ENCODE measurements at regions not wholly inside any gene's neighbourhood (a gene's known extent, or its start where the extent isn't known, plus 50 kb on each side); places are given as distances from the start of the nearest gene placed in this dataset.

DNA sequence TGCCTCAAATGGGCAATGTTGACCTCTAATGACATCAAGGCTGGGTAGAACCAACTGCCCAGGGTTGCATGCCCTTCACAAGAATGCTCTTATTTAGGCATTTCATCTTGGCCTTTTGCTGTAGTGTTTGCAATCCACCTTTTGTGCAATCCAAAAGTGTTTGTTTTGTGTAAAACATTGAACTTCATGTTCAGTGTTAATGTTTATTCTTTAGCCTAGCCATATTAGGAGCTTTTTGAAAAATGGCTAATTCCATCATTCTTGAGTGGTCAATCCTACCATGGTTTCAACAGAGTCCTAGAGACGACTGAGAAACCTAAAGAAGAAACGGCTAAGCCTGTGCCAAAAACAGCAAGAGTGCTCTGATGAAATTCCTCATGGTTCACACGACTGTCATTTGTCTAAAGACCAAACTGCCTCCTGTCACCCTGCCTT lies 279.6 kb upstream of the PRDM1 start:
- peaks cover 31% of the 10 kb centered on the region for H3K4me1 ChIP-seq (ENCODE audit: insufficient read depth, low read length)
- no peaks in the 10 kb centered on the region for H3K9me3 ChIP-seq (ENCODE audit: low read depth, low read length)
- no peaks in the 10 kb centered on the region for H3K27me3 ChIP-seq (ENCODE audit: insufficient read depth, low read length)
- H3K4me3 ChIP-seq (ENCODE audit: low read length) = no peak overlapping the region

DNA sequence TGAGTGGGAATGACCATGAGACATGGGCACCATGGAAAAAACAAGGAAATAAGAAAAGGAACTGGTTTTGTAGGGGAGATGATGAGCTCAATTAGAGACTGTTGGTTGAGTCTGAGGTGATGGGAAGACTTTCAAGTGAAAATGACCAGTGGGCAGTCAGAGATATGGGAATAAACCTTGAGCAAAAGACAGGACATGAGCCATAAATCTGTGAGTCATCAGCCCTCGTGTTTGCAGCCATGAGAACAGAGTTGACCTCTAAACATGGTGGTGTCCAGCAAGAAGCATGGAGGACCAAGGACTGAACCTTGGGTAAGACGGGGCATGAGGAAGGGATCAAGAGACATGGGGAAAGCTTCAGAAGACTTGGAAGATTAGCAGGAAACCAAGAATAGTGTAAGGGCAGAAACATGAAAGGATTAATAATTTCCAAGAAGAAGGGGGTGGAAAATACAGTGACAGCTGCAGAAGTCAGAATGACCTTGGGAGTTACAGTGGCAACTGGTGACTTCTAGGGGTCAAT lies 280.6 kb upstream of the PRDM1 start:
- no peaks in the 10 kb centered on the region for H3K9me3 ChIP-seq (ENCODE audit: low read depth, low read length)
- no peak overlapping the region for H3K4me3 ChIP-seq (ENCODE audit: low read length)
- H3K27me3 ChIP-seq (ENCODE audit: insufficient read depth, low read length) = no peaks in the 10 kb centered on the region
- peaks cover 22% of the 10 kb centered on the region for H3K4me1 ChIP-seq (ENCODE audit: insufficient read depth, low read length)

DNA sequence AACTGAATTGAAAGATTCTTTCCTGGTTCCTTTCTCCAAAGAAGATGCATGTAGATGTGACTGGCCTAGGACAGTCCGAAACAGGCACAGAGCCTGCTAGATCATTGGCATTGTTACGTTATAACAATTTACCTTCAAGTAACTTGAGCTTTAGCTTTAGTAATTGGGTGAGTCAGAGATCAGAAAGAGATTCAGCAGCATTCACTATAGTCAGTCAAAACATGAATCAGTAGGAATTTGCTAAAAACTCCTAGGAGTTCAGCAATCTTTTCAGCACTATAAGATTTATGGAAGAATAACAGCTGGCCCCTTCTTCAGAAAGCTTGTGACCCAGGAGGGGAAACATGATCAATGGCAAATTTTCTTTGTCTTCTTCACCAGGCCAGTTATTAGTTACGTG lies 281.7 kb upstream of the PRDM1 start:
- H3K4me1 ChIP-seq (ENCODE audit: insufficient read depth, low read length) = peaks cover 11% of the 10 kb centered on the region
- H3K4me3 ChIP-seq (ENCODE audit: low read length) = no peak overlapping the region
- no peaks in the 10 kb centered on the region for H3K9me3 ChIP-seq (ENCODE audit: low read depth, low read length)
- no peaks in the 10 kb centered on the region for H3K27me3 ChIP-seq (ENCODE audit: insufficient read depth, low read length)

DNA sequence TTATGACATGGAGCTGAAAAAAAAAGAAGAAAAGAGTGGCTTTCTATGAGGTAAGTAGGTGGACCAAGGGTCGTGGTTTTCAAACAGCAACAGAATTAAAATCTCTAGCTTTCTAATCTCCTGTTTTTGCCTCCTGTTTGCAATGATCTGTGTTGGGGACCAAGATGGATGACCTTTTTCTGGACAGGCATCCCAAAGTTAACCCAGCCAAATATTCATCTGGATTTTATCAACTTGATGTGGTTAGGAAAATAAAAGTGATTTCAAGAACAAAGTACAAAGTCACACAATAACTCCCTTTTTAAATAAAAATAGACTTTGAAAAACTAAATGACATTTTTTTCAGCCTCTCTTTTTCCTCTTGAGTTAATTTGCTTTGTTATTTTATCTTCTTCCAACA lies 282.1 kb upstream of the PRDM1 start:
- peaks cover 11% of the 10 kb centered on the region for H3K4me1 ChIP-seq (ENCODE audit: insufficient read depth, low read length)
- H3K9me3 ChIP-seq (ENCODE audit: low read depth, low read length) = no peaks in the 10 kb centered on the region
- no peaks in the 10 kb centered on the region for H3K27me3 ChIP-seq (ENCODE audit: insufficient read depth, low read length)
- H3K4me3 ChIP-seq (ENCODE audit: low read length) = no peak overlapping the region

DNA sequence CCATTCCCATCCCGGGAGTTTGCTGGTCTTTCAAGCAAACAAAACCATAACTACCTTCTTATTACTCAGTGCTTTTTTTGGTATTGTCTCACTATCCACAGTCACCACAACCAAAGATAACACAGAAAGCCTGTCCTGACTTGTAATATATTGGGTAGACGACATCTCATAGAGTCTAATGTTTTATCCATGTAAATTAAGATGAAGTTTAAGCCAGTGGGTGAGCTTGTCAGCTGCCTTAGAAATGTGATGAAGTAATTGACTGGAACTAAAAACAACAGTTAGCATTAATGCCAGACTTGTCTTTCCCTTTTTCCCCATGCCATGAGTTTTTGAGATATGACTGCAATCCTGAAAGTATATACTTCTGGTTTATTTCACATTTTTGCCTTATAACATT lies 282.7 kb upstream of the PRDM1 start:
- Histone ChIP-seq H3K4me3 (ENCODE audit: low read length) (no peak overlapping the region), H3K4me1 (ENCODE audit: insufficient read depth, low read length) (peaks cover 6% of the 10 kb centered on the region), H3K27me3 (ENCODE audit: insufficient read depth, low read length) (no peaks in the 10 kb centered on the region), H3K9me3 (ENCODE audit: low read depth, low read length) (no peaks in the 10 kb centered on the region)

DNA sequence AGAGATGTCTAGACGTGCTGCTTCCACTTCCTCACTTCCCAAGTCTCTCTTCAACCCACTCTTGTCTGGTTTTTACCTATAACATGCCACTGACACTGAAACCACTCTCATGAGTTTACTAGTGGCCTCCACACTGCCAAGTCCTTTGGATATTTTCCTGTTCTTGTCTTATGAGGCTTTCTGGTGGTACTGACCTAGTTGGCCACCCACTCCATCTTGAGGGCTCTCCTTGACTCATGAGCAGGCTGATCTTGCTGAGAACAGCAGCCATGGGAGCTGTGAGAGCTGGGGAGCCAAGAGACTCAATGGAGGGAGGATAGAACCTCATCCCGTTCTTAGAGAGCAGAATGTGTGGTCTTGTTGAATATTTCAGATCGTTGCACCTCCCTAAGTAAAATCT lies 283.4 kb upstream of the PRDM1 start:
- Histone ChIP-seq H3K4me3 (ENCODE audit: low read length) (no peak overlapping the region), H3K9me3 (ENCODE audit: low read depth, low read length) (no peaks in the 10 kb centered on the region), H3K27me3 (ENCODE audit: insufficient read depth, low read length) (no peaks in the 10 kb centered on the region), H3K4me1 (ENCODE audit: insufficient read depth, low read length) (peaks cover 10% of the 10 kb centered on the region)

DNA sequence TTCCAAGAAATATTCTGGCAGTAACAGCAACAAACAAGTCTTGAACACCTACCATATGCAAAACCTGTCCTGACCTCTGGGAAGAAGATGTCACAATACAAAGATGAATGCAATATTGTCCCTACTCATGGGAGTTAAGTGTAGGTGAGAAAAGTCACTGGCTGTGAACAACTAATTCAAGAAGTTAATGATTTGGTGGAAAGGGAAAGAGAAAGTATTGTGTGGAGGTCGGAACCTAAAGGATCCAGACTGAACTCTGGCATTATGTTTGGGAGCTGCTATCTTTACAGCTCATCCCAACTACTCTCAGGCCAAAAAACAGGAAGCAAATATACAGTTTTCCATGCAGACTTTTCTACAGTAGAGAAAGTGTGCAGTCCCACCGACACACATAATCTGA lies 285.3 kb upstream of the PRDM1 start:
- Histone ChIP-seq H3K4me1 (ENCODE audit: insufficient read depth, low read length) (peaks cover 11% of the 10 kb centered on the region), H3K4me3 (ENCODE audit: low read length) (no peak overlapping the region), H3K9me3 (ENCODE audit: low read depth, low read length) (no peaks in the 10 kb centered on the region), H3K27me3 (ENCODE audit: insufficient read depth, low read length) (no peaks in the 10 kb centered on the region)

DNA sequence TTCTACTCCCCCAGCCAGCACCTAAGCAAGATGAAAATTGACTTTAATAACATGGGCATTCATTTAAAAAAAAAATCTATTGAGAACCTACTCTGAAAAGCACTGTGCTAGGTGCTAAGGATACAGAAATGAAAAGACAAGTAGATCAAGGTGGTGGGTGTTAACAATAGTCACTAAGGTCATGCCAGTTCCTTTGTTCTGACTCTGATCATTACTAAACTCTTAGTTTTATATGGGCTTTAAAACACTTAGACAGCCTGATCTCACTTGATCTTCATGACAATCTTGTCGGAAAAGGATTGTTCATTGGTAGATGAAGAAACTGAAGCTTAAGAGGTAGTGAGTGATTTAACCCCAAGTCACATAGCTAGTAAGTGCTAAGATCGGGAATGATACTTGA lies 285.7 kb upstream of the PRDM1 start:
- H3K9me3 ChIP-seq (ENCODE audit: low read depth, low read length) = no peaks in the 10 kb centered on the region
- H3K27me3 ChIP-seq (ENCODE audit: insufficient read depth, low read length) = no peaks in the 10 kb centered on the region
- peaks cover 11% of the 10 kb centered on the region for H3K4me1 ChIP-seq (ENCODE audit: insufficient read depth, low read length)
- no peak overlapping the region for H3K4me3 ChIP-seq (ENCODE audit: low read length)

DNA sequence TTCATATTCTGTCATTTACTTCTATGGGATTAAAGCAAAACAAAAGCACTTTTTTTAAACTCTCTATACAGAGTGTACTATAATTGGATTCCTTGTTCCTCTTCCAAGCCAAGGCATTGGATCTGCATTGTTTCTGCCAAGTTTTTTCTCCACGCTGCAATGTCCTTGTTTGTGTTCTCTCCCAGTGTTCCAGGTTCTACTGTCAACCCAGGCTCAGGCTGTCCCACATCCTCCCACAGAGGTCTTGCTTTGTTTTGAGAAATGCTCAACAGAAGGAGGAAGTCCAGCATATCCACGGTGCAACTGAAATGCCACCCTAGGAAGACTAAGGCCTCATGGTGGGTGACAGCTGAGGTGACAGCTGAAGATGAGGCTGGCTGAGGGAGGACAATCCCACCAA lies 287.1 kb upstream of the PRDM1 start:
- no peaks in the 10 kb centered on the region for H3K9me3 ChIP-seq (ENCODE audit: low read depth, low read length)
- peaks cover 18% of the 10 kb centered on the region for H3K4me1 ChIP-seq (ENCODE audit: insufficient read depth, low read length)
- no peak overlapping the region for H3K4me3 ChIP-seq (ENCODE audit: low read length)
- no peaks in the 10 kb centered on the region for H3K27me3 ChIP-seq (ENCODE audit: insufficient read depth, low read length)

DNA sequence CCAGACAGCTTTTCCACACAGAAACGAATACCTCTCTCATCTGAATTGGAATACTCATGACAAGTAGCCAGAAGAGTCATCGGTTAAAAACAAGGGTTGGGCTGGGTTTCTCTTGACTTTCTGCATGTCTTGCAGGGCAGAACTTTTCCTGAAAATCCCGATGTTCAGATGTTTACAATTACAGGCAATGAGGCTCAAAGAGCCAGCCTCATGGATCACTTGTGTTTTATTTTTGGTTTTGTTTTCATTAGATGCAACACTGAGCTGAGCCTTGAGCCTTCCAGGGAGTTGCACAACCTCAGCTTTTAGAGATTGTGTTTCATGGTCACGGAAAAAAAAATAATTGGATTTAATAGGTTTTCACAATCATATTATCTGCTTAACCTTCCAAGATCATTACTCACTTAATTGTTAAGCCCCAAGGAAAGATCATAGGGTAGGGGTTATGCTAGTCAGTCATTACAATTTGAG lies 288.1 kb upstream of the PRDM1 start:
- Histone ChIP-seq H3K27me3 (ENCODE audit: insufficient read depth, low read length) (no peaks in the 10 kb centered on the region), H3K9me3 (ENCODE audit: low read depth, low read length) (no peaks in the 10 kb centered on the region), H3K4me3 (ENCODE audit: low read length) (no peak overlapping the region), H3K4me1 (ENCODE audit: insufficient read depth, low read length) (peaks cover 28% of the 10 kb centered on the region)

DNA sequence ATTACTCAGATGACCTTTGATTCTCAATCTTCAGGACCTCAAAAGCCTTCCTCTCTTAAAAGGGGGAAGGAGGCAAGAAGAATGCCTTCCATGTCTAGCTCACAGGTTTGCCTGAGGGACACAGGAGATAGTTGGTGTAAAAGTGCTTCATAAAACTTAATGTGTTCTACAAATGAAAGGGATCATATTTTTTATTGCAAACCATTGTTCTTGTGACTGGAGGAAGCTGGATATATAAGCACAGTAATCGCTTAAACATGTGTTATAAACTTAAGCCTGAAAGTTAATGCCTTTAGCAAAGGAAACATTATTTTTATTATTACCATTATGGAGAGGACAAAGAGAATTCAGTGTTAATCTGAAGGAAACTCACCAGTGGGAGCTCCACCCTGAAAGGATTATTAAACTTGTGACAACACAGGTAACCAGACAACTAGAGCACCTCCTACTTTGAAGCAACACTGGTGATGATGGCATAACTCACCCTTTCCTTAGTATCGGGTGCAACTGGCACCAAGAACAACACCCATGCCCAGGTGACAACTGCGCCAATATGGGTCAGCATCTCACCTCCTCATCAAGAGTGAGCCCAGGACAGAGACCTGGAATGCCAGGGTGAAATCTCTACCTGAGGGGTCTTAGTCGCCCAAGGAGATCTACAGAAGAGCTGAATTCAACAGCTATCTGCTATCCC lies 288.7 kb upstream of the PRDM1 start:
- H3K9me3 ChIP-seq (ENCODE audit: low read depth, low read length) = no peaks in the 10 kb centered on the region
- H3K4me1 ChIP-seq (ENCODE audit: insufficient read depth, low read length) = peaks cover 33% of the 10 kb centered on the region
- no peak overlapping the region for H3K4me3 ChIP-seq (ENCODE audit: low read length)
- no peaks in the 10 kb centered on the region for H3K27me3 ChIP-seq (ENCODE audit: insufficient read depth, low read length)

DNA sequence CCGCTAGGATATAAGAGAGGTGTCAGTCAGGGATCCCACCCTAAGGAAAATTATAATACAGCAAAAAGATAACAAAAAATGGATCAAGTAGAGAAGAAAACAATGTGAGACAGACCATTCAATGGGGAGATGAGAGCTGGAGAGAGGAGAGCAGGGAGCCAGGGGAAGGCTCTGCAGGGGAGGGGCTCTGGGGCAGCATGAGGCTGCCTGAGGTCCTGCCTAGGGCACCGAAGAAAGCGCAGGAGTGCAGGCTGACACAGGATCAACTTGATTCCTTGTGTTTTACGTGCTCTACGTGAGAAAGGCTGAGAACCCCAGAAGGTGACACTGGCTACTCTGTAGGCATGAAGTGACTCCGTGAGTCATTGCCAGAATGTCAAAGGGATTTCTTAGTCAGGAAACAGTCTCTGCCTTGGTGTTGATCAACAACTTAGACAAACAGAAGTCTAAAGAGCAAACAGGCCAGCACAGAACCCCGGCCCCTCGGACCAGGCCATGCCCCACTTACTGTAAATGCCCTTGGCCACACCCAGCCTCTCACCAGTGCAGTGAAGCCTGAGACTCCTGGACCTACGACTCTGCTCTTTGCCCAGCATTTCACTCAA lies 290.1 kb upstream of the PRDM1 start:
- Histone ChIP-seq H3K9me3 (ENCODE audit: low read depth, low read length) (no peaks in the 10 kb centered on the region), H3K27me3 (ENCODE audit: insufficient read depth, low read length) (no peaks in the 10 kb centered on the region), H3K4me1 (ENCODE audit: insufficient read depth, low read length) (peaks cover 44% of the 10 kb centered on the region), H3K4me3 (ENCODE audit: low read length) (no peak overlapping the region)

DNA sequence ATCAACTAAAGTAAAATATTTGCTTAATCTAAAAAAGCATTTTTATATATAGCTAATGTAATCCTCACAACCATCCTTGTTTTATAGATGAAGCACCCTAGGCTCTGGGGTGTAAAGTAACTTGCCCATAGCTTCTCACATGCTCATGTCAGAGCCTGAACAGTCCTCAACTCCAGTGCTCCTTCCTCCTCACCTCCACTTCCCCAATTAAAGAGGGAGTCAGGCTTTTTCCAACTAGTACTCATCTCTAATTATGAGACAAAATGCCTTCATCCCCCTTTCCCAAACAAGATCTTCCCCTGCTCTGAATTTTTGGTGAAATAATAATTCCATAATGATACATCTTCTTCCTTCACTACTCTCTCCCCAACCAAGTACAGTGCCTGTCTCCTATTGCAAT lies 290.8 kb upstream of the PRDM1 start:
- Histone ChIP-seq H3K4me3 (ENCODE audit: low read length) (no peak overlapping the region), H3K27me3 (ENCODE audit: insufficient read depth, low read length) (no peaks in the 10 kb centered on the region), H3K4me1 (ENCODE audit: insufficient read depth, low read length) (peaks cover 44% of the 10 kb centered on the region), H3K9me3 (ENCODE audit: low read depth, low read length) (no peaks in the 10 kb centered on the region)

DNA sequence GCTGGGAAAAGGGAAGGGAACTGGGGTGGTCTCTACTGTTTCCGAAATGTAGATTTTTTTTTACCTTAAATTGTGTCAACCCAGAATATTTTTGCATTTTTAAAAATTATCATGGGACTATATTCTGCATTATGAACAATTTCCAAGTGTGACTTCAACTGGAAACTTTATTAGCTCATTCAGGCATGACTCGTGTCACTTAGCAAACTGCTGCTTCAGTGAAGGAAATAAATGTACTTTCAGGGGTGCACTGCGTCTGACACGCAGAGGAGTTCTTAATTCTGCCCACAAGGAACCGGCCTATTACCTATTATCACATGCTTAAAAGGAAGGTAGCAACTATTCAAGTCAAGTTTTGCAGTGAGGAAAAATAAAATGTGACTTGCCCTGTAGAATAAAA lies 291.3 kb upstream of the PRDM1 start:
- Histone ChIP-seq H3K4me3 (ENCODE audit: low read length) (no peak overlapping the region), H3K9me3 (ENCODE audit: low read depth, low read length) (no peaks in the 10 kb centered on the region), H3K27me3 (ENCODE audit: insufficient read depth, low read length) (no peaks in the 10 kb centered on the region), H3K4me1 (ENCODE audit: insufficient read depth, low read length) (peaks cover 44% of the 10 kb centered on the region)

DNA sequence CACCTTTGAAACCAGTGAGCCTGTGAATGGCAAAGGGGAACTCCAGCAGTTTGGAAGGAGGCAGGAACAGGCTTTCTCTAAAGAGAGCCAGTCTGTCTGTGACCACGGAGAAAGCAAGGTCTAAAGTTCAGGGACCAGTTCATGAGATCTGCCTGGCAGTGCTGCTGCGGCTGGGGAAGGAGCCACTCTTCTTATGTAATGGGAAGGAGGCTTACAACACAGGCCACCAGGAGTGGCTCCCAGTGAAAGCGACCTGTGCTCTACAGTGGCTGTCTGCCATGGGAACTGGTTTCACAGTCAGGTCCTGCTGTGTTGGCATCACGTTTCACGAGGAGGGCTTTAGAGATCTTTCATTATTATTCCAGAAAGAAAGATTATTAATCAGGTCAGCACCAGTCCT lies 291.9 kb upstream of the PRDM1 start:
- Histone ChIP-seq H3K4me1 (ENCODE audit: insufficient read depth, low read length) (peaks cover 42% of the 10 kb centered on the region), H3K27me3 (ENCODE audit: insufficient read depth, low read length) (no peaks in the 10 kb centered on the region), H3K9me3 (ENCODE audit: low read depth, low read length) (no peaks in the 10 kb centered on the region), H3K4me3 (ENCODE audit: low read length) (no peak overlapping the region)

DNA sequence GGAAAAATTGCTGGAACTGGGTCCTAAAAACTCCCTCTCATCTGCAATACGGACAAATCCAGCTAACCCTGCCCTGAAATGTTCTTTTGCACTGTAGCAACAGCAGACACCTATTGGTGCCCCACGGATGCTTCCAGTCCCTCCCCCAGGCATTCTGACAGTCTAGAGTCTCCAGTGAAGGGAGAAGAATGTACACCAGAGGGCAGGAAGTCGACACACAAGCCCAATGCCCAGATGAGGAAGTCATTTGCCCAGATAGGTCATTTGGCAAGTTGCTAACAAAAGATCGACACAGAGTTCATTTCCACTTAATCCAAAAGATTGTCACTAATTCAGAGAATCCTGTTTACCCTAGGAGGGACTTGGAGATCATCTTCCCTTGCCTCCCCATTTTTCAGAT lies 293.0 kb upstream of the PRDM1 start:
- no peak overlapping the region for H3K4me3 ChIP-seq (ENCODE audit: low read length)
- no peaks in the 10 kb centered on the region for H3K9me3 ChIP-seq (ENCODE audit: low read depth, low read length)
- peaks cover 38% of the 10 kb centered on the region for H3K4me1 ChIP-seq (ENCODE audit: insufficient read depth, low read length)
- H3K27me3 ChIP-seq (ENCODE audit: insufficient read depth, low read length) = no peaks in the 10 kb centered on the region

All from mononuclear cell (primary cell).